Right ventricle myocardium inferior (tissue), 1 donor: ENCODE measurements at regions not wholly inside any gene's neighbourhood (a gene's known extent, or its start where the extent isn't known, plus 50 kb on each side); places are given as distances from the start of the nearest gene placed in this dataset.

Source experiments
- ATAC-seq: fragments of 200-7000 bp; cut with Tn5 transposase; one replicate; pipeline ENCODE4 v1.9.1; 2020; ENCODE audit warnings: mild to moderate bottlenecking, moderate library complexity
- DNase-seq: peaks from one replicate; pipeline ENCODE4 v3.0.0; 2021; ENCODE audit errors: missing footprints
- intact Hi-C: fragments of 100-400 bp; cut with DNase I; formaldehyde crosslinking; loops from one replicate; pipeline ENCODE4 v1.11.0; 2022
- donor health status: DM: no; HTN: yes; CAD: no; lungs with severe emphysema.

DNA sequence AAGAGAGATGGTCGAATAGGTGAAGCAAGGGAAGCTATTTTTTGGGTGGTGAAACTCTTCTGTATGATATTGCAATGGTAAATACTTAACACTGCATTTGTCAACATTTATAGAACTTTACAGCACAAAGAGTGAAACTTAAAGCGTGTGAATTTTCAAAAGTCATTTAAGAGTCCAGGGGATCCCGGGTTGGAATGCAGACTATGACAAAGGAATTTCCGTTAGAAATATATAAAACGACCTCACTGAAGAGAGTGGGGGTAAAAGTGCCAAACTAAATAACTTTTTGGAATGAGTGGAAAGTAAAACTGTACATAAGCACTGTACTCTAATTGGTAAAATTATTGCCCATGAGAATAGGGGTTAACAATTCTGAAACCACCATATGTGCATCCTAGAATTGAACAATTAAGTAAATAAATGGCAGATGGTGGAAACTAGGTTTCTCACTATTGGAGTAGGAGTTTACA lies 191.0 kb upstream of the FN1 start:
- intact Hi-C loops = no loop called here
- no peak for ATAC-seq

DNA sequence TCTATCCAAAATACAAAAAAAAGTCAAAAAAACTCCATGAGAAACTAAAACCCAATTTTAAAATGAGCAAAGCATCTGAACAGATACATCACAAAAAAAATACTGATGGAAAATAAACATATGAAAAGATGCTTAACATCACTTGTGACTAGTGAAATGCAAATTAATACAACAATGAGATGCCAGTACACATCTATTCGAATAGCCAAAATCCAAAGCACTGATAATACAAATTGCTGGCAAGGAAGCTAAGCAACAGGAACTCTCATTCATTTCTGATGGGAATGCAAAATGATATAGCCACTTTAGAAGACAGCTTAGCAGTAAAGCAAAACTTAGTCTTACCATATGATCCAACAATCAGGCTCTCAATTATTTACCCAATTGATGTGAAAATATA lies 190.2 kb upstream of the FN1 start:
- intact Hi-C loops = no loop called here
- no peak for ATAC-seq
- DNase-seq = no peak

More for the DNA sequence above, 191.0 kb upstream of the FN1 start:
- no peak for DNase-seq

DNA sequence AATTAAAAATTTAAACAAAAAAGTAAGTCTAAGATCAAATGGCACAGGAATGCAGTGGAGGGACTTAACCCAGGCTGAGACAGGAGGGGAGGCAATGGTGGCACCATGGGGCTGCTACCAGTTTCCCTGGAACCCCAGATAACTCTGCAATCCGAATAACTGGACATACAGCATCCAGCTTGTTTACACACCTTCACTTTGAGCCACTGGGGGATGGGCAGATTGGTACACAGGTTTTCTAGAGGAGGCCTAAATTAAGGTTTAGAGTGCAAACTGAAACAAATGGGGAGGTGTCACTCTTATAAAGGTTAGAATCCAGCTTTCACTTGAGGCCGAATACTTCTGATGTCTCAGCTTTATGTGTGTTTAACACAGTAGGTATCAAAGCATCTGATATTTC lies 189.3 kb upstream of the FN1 start:
- intact Hi-C loops = no loop called here
- DNase-seq = no peak
- no peak for ATAC-seq

DNA sequence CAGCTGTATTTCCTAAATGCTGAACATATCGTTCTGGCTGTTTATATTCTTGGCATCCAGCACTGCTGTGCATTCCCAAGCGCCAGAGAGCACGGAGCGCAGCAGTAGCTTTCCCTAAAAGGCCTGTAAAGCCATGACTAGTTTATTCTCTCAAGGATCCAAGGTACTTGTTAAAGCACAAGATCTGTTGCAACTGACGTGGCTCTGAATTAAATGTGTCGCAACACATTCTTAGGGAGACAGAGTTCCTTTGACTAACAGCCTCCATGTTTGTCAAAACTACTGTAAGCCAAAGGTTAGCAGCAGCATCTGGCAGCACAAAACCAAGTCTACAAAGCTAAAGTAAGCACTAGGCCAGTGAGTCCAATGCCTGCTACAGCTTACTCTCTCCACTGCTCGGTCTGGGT lies 188.6 kb upstream of the FN1 start:
- intact Hi-C loops = no loop called here

DNA sequence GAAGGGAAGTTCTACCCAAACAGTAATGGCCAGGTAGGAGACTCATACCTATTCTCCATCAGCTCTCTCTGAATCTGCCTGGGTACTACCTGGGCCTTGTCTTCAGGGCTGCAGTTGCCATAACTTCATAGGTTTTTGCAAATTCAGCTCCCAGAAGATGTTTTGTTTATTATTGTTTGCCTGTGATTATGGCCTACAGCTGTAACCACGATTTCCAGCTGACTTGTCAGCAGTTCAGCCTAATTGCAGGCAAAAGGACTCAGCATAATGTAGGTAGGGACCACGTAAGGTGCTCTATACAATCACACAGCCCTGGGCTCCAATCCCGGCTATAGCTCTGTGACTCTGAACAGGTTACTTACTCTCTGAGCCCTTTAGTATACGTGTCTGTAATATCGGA lies 187.0 kb upstream of the FN1 start:
- no peak for ATAC-seq
- DNase-seq = no peak
- intact Hi-C loops = no loop called here

More for the DNA sequence above, 188.6 kb upstream of the FN1 start:
- DNase-seq (no peak), ATAC-seq (peak; percentile 86)

DNA sequence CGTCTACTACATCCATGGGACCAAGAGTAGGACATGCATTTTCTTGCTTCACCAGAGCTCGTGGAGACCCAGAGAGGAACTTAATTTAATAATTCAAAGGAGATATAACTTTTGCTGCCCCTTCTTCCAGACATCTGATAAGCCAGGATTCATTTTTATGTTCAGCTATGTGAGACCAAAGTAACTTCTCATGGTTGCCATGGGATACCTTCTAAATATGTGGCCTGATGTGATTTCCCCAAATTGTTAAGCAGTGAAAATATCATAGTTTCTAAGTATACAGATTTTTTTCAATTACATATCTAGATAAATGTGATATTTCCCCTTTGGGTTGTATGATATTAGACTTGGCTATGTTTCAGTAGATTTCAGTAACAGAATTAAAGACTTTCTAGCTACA lies 185.5 kb upstream of the FN1 start:
- intact Hi-C loops = no loop called here
- no peak for DNase-seq
- ATAC-seq = no peak

DNA sequence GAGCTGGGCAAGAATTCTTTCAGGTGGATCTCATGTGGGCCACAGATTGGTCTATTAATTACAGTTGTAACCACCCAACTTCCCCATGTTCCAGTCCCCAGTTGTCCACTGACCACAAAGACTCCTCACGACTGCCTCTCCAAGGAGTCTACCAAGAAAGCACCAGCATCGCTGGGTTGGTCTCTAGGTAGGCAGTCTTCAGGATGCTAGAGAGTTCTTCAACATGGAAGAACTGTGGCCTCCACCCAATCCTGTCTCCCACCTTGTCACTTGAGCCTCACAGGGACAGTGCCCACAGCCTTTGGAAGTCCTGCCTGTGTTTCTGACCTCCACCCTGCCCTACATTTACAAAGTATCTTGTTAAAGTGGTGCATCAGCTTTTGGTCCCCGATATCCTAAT lies 184.7 kb upstream of the FN1 start:
- no peak for DNase-seq
- intact Hi-C loops = no loop called here
- no peak for ATAC-seq

DNA sequence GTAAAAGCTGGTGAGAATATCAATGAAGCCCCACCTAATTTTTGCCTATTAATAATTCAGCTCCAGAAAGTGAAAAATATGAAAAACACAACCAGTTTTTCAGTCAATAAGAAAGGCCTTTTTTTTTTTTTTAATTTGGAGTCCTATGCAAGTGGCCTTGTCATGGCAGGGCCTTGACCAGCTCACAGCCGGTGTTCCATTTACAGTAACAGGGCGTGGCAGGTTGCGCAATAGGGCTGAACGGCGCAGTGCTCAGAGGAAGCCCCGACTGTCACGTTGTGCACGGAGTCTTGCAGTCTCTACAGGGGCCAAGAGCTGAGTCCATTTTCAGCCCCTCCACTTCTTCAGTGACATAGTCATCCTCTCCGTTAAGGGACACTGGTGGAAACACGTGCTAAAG lies 184.1 kb upstream of the FN1 start:
- intact Hi-C loops = no loop called here
- peak; percentile 80 for DNase-seq
- ATAC-seq = no peak

DNA sequence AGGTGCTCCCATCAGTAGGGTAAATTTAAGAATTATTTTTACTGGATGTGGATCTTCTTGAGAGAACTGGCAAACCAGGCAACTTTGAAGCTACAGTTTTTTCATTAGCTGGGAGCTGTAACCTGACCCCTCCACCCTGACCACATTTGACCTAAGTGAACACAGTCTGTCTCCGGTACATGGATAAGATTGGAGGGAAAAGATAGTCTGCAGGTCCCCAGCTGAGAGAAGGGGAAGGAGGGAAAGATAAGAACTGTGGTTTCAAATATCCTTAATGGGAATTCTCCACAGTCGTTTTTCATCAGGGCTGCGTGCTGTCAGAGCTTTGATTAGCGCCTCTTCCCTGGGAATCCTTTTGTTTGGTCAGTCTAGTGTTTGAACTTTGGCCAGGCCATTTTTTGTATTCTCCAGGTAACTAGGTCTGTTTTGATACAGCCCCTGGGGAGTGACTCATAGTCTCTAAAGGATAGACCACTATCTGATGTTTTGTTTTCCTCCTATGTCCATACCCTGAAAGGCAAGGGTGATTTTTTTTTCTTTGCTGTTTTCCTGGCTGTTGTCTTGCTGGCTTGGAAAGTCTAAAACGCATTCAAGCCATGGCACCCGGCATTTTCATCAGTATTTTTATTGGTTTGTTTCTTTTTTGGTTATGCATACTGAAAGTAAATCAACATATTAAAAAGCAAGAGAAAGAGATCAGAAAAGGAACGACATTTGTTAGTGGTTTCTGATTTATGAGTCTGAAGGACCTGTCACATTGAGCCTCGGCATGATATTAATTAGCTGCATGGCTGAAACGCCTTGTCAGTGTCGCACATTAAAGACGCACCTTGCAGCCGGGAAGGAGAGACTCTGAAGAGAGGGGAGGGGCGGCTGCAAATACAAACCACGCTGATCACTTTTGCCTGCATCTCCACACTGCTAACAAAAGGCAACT lies 183.4 kb upstream of the FN1 start:
- intact Hi-C loops = no loop called here
- no peak for ATAC-seq
- DNase-seq = no peak

DNA sequence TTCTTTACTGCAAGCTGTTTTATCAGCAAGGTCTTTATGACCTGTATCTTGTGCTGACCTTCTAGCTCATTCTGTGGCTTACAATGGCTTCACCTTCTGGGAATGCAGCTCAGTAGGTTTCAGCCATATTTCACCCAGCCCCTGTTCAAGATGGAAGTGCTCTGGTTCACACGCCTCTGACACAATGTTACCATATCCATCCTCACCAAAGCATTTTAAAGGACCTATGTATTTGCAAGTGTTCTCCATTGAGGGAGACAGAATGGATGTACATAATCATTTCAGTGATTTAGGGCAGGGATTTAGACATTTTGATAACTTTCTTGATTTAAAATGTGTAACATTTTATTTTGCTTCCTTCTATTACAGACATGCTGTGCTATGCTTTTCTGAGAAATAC lies 182.3 kb upstream of the FN1 start:
- DNase-seq (no peak), ATAC-seq (no peak)

DNA sequence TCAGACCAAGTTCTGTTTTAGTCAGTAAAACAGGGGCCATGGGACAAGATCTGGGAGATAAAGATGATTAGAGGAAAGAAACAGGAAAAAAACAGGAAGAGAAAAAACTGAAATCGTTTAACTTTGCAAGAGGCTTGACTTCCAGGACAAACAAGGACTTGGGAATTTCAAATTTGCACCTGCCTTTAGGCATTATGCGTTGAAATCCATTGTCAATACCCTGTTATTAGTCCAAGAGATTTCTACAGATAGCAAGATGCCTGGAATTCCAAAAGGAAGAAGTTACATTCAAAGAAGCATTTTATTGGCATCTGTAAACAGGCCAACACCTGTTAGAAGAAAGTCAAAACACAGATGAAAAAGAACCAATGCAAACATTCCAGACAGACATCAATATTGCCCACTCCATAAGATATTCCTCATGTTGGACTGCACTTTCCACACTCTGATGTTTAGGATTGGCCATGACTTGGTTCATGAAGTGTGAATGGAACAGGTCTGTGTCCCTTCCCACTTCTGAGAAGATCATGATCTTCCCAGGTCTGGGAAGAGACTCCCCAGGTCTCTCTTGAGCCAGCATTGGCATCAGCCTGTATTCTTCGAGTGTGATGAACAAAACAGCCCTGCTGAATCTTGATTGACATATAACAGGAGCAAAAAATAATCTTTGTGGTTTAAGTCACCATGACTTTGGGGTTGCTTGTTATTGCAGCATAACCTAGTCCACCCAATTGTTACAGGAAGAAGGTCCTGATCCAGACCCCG lies 181.4 kb upstream of the FN1 start:
- intact Hi-C loops = no loop called here
- DNase-seq = no peak
- ATAC-seq = no peak

More for the DNA sequence above, 182.3 kb upstream of the FN1 start:
- intact Hi-C loops = no loop called here

DNA sequence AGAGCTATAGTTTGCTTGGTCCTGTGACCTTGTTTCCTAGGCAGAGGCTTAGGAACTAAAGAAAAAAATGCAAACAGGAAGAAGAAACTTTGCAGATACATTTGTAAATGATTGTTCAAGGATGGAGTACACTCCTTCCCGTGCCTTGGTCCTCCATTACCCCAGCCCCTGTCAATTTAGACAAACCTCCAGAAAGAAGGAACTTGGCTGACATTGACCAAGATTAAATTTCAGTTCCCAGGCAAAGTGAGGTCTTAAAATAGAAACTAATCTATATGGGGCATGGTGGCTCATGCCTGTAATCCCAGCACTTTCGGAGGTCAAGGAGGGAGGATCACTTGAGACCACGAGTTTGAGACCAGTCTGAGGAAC lies 179.9 kb upstream of the FN1 start:
- intact Hi-C loops = no loop called here
- ATAC-seq (no peak), DNase-seq (no peak)

DNA sequence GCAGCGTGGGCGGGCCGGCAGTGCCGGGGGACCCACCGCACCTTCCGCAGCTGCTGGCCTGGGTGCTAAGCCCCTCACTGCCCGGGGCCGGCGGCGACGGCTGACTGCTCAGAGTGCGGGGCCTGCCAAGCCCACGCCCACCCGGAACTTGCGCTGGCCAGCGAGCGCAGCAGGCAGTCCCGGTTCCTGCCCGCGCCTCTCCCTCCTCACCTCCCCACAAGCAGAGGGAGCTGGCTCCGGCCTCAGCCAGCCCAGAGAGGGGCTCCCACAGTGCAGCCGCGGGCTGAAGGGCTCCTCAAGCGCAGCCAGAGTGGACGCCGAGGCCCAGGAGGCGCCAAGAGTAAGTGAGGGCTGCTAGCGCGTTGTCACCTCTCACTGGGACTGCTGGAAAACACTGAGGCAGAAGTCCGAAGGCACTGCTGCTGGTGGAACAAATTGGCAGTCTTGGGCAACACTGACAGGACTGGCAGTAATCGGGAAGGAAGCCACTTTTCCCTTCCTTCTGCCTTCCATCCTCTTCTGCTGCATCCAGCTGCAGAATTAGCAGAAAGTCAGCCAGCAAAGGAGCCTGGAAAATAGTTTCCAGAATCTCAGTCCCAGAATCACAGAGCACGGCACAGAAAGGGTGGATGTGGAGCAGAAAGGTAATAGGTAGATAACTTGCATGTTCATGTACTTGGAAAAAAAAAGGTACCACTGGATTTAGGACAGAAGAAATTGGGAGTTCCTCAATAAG lies 179.4 kb upstream of the FN1 start:
- ATAC-seq = no peak
- no peak for DNase-seq
- intact Hi-C loops = no loop called here

DNA sequence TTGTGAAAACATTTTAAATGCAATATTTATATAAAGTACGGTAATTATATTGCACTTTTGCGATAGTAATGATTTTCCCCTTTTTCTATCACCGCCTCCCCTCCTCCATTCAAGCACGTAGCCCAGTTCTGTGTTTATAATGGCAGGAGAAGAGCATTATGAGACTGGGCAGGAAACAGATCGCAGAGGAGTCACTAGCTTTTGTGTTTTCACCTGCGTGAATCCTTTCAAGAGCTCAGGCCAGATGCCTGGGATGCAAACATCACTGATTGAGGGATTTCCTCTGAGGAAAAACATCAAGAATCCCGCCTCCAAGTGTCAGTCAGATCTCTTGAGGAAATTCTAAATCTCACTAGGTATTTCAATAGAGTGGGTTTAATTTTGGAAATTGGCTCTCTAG lies 178.4 kb upstream of the FN1 start:
- intact Hi-C loops = no loop called here
- DNase-seq = no peak
- ATAC-seq = no peak

DNA sequence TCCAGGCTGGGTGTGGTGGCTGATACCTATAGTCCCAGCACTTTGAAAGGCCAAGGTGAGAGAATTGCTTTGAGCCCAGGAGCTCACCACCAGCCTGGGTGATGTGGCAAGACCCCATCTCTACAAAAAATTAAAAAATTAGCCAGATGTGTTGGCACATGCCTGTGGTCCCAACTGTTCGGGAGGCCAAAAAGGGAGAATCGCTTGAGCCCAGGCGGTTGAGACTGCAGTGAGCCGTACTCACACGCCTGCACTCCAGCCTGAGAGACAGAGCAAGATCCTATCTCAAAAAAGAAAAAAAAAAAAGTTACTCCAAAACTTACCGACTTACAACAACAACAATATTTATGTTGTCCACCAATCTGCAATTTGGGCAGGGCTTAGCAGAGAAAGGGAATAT lies 178.0 kb upstream of the FN1 start:
- DNase-seq (no peak), ATAC-seq (no peak)
- intact Hi-C loops = no loop called here

DNA sequence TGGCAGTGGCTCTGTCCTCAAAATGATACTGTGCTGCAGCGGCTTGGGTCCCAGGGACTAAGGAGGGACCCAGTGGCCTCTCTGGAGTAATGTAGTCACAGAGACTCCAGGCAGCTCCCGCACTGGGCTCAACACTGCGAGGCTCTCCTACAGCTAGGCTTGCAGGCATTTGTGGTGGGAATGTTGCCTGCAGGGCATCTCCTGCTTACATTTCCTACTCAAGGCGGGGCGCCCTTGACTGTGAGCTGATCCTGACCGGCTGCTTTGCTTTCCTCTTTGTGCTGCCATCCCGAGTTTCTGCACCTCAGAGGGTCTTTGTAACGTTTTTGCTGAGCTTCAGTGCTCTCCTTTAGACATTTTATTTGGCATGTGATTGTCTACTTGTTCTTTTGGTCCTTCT lies 177.4 kb upstream of the FN1 start:
- ATAC-seq (no peak), DNase-seq (no peak)
- intact Hi-C loops = no loop called here

DNA sequence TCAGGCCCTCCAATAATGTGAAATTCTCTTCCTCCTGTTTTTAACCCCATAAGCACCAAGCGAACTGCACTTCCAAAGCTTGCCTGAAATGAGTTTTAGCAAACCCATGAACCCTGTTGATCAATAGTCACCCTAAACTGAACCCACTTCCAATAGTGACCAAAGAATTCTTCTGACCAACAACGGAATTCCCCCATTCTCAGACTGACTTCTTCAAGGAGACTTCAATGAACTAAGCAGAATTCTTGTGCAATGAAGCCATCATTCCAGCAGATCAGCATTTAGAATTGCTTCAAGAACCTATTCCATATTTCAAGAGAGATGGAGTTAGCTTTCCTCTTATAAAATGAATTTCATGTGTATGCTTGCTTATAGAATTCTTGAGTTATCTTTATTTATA lies 176.9 kb upstream of the FN1 start:
- ATAC-seq = no peak
- intact Hi-C loops = no loop called here
- no peak for DNase-seq

DNA sequence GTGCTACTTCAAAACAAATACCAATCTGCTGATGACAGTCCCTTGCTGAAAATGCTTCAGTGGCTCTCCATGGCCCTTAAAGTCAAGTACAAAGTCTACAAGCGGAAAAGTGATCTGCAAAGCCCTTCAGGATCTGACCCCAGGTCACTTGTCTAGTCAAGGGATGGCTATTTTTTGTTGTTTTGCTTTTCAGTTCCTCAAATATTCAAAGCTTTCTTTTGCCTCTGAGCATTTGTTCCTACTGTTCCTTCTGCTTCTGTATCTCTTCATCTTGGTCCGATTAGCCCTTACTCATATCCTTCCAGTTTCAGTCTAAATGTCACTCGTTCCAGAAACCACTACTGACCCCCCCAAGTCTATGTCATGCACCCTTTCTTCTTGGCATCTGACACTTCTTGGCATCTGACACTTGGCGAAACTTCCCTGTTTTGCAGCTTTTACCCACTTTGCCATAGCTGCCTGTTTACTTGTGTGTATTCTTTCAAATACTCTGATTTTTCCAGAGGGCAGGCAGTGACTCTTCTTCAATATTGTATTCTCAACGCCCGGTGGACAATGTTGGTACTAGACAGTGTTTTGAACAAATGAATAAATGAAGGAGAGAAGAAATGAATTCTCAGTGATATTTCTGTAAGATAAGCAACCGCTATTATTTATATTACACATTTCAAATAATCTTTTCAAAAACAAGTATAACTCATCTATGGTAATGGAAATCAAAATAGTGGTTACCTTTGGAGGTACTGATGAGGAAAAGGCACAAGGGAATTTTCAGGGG lies 175.9 kb upstream of the FN1 start:
- intact Hi-C loops = no loop called here
- peak; percentile 26 for ATAC-seq
- DNase-seq = no peak
